ENCODE measurements at regions not wholly inside any gene's neighbourhood (a gene's known extent, or its start where the extent isn't known, plus 50 kb on each side); places are given as distances from the start of the nearest gene placed in this dataset.

- no peak overlapping the region for H3K9ac ChIP-seq (ENCODE audit: low read length)
- no peaks in the 10 kb centered on the region for H3K9me3 ChIP-seq (ENCODE audit: insufficient read depth, low read depth, low read length)
- Mint-ChIP-seq H3K4me3 (ENCODE audit: unreplicated experiment) (no peak overlapping the region), H3K27me3 (ENCODE audit: low read depth, unreplicated experiment) (peaks cover 9% of the 10 kb centered on the region), H3K4me1 (ENCODE audit: low read depth, unreplicated experiment) (no peaks in the 10 kb centered on the region), H3K9me3 (ENCODE audit: unreplicated experiment) (no peaks in the 10 kb centered on the region), H3K27ac (ENCODE audit: unreplicated experiment) (no peak overlapping the region), H3K36me3 (ENCODE audit: low read depth, unreplicated experiment) (no peaks in the 10 kb centered on the region)
- H3K27me3 ChIP-seq (ENCODE audit: insufficient read depth, low read length): no peaks in the 10 kb centered on the region
- H2AFZ ChIP-seq (ENCODE audit: low read depth, low read length): no peak overlapping the region
- no peak overlapping the region for H3K27ac ChIP-seq (ENCODE audit: low read depth, low read length)
- DNase-seq (ENCODE audit: low read depth) (no peak), FAIRE-seq (no peak)
- H3K79me2 ChIP-seq (ENCODE audit: insufficient read depth, low read length): no peaks in the 10 kb centered on the region
- no peak for TF ChIP-seq EZH2 (IDR thresholded peaks at IDR 0.05; ENCODE audit: insufficient read depth, low read length)
- TF ChIP-seq, protein P1, sequence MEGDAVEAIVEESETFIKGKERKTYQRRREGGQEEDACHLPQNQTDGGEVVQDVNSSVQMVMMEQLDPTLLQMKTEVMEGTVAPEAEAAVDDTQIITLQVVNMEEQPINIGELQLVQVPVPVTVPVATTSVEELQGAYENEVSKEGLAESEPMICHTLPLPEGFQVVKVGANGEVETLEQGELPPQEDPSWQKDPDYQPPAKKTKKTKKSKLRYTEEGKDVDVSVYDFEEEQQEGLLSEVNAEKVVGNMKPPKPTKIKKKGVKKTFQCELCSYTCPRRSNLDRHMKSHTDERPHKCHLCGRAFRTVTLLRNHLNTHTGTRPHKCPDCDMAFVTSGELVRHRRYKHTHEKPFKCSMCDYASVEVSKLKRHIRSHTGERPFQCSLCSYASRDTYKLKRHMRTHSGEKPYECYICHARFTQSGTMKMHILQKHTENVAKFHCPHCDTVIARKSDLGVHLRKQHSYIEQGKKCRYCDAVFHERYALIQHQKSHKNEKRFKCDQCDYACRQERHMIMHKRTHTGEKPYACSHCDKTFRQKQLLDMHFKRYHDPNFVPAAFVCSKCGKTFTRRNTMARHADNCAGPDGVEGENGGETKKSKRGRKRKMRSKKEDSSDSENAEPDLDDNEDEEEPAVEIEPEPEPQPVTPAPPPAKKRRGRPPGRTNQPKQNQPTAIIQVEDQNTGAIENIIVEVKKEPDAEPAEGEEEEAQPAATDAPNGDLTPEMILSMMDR (IDR thresholded peaks at IDR 0.05; ENCODE audit: insufficient read depth, low read depth, low read length): no peak
- H3K4me3 ChIP-seq (ENCODE audit: insufficient read depth, low read depth, low read length): no peak overlapping the region
- H3K4me2 ChIP-seq (ENCODE audit: low read length): no peak overlapping the region
- H3K36me3 ChIP-seq (ENCODE audit: insufficient read depth, low read length): no peaks in the 10 kb centered on the region
- no peaks in the 10 kb centered on the region for H3K4me1 ChIP-seq (ENCODE audit: insufficient read depth, low read length)
- H4K20me1 ChIP-seq (ENCODE audit: insufficient read depth, low read length): no peaks in the 10 kb centered on the region
Measured at GRCh38 chr2:65775839-65776238, 343.4 kb upstream of the SPRED2 start.

DNA sequence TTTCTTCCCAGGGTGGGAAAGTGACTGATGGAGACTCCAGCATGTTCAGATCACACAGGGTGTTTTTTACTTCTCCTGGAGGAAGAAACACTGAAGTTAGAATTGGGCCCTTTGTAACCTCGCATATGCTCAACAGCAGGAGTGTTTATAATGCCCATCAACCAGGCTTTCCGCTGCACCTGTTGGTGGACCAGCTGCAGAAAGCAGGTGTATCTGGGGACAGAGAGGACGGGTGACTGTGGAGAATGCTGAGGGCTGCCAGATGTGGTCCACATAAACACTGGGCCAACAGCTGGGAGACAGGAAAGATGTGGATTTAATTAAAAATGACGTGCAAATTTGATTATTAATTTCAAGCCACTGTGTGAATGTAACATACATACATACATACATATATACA is 335.5 kb upstream of the SPRED2 start:
- no peaks in the 10 kb centered on the region for H3K4me1 ChIP-seq (ENCODE audit: insufficient read depth, low read length)
- H3K79me2 ChIP-seq (ENCODE audit: insufficient read depth, low read length): no peaks in the 10 kb centered on the region
- H3K4me3 ChIP-seq (ENCODE audit: insufficient read depth, low read depth, low read length): no peak overlapping the region
- H3K9ac ChIP-seq (ENCODE audit: low read length): no peak overlapping the region
- Mint-ChIP-seq H3K4me1 (ENCODE audit: low read depth, unreplicated experiment) (no peaks in the 10 kb centered on the region), H3K4me3 (ENCODE audit: unreplicated experiment) (no peak overlapping the region), H3K9me3 (ENCODE audit: unreplicated experiment) (no peaks in the 10 kb centered on the region), H3K27ac (ENCODE audit: unreplicated experiment) (no peak overlapping the region), H3K36me3 (ENCODE audit: low read depth, unreplicated experiment) (no peaks in the 10 kb centered on the region), H3K27me3 (ENCODE audit: low read depth, unreplicated experiment) (peaks cover 11% of the 10 kb centered on the region)
- no peak overlapping the region for H3K4me2 ChIP-seq (ENCODE audit: low read length)
- H3K27me3 ChIP-seq (ENCODE audit: insufficient read depth, low read length): peaks cover 3% of the 10 kb centered on the region
- H3K27ac ChIP-seq (ENCODE audit: low read depth, low read length): no peak overlapping the region
- no peaks in the 10 kb centered on the region for H3K36me3 ChIP-seq (ENCODE audit: insufficient read depth, low read length)
- H2AFZ ChIP-seq (ENCODE audit: low read depth, low read length): no peak overlapping the region
- DNase-seq (ENCODE audit: low read depth): no peak
- H4K20me1 ChIP-seq (ENCODE audit: insufficient read depth, low read length): no peaks in the 10 kb centered on the region
- FAIRE-seq: no peak
- H3K9me3 ChIP-seq (ENCODE audit: insufficient read depth, low read depth, low read length): no peaks in the 10 kb centered on the region
- TF ChIP-seq, protein P1 (IDR thresholded peaks at IDR 0.05; ENCODE audit: insufficient read depth, low read depth, low read length): no peak
- no peak for TF ChIP-seq EZH2 (IDR thresholded peaks at IDR 0.05; ENCODE audit: insufficient read depth, low read length)

GRCh38 chr2:65766768-65767267 is 334.4 kb upstream of the SPRED2 start:
- no peak overlapping the region for H3K4me2 ChIP-seq (ENCODE audit: low read length)
- H3K4me3 Mint-ChIP-seq (ENCODE audit: unreplicated experiment): no peak overlapping the region
- H3K27ac ChIP-seq (ENCODE audit: low read depth, low read length): no peak overlapping the region
- no peak overlapping the region for H2AFZ ChIP-seq (ENCODE audit: low read depth, low read length)
- no peak for FAIRE-seq
- H3K36me3 ChIP-seq (ENCODE audit: insufficient read depth, low read length): no peaks in the 10 kb centered on the region
- H4K20me1 ChIP-seq (ENCODE audit: insufficient read depth, low read length): no peaks in the 10 kb centered on the region
- H3K79me2 ChIP-seq (ENCODE audit: insufficient read depth, low read length): no peaks in the 10 kb centered on the region
- peaks cover 6% of the 10 kb centered on the region for H3K27me3 Mint-ChIP-seq (ENCODE audit: low read depth, unreplicated experiment)
- TF ChIP-seq, protein P1 (IDR thresholded peaks at IDR 0.05; ENCODE audit: insufficient read depth, low read depth, low read length): no peak
- TF ChIP-seq EZH2 (IDR thresholded peaks at IDR 0.05; ENCODE audit: insufficient read depth, low read length): no peak
- H3K9me3 ChIP-seq (ENCODE audit: insufficient read depth, low read depth, low read length): no peaks in the 10 kb centered on the region
- H3K9me3 Mint-ChIP-seq (ENCODE audit: unreplicated experiment): no peaks in the 10 kb centered on the region
- no peaks in the 10 kb centered on the region for H3K4me1 Mint-ChIP-seq (ENCODE audit: low read depth, unreplicated experiment)
- no peaks in the 10 kb centered on the region for H3K4me1 ChIP-seq (ENCODE audit: insufficient read depth, low read length)
- H3K9ac ChIP-seq (ENCODE audit: low read length): no peak overlapping the region
- peaks cover 3% of the 10 kb centered on the region for H3K27me3 ChIP-seq (ENCODE audit: insufficient read depth, low read length)
- DNase-seq (ENCODE audit: low read depth): no peak
- no peak overlapping the region for H3K4me3 ChIP-seq (ENCODE audit: insufficient read depth, low read depth, low read length)
- H3K27ac Mint-ChIP-seq (ENCODE audit: unreplicated experiment): no peak overlapping the region
- no peaks in the 10 kb centered on the region for H3K36me3 Mint-ChIP-seq (ENCODE audit: low read depth, unreplicated experiment)
